ENCODE measurements at regions not wholly inside any gene's neighbourhood (a gene's known extent, or its start where the extent isn't known, plus 50 kb on each side); places are given as distances from the start of the nearest gene placed in this dataset.

GRCh38 chr13:26473571-26474230 lies 83.8 kb upstream of the WASF3 start:
- Histone ChIP-seq H3K4me3 (ENCODE audit: low read length) (no peak overlapping the region), H3K4me1 (ENCODE audit: low read length) (no peaks in the 10 kb centered on the region), H4K20me1 (ENCODE audit: insufficient read depth, low read length) (no peaks in the 10 kb centered on the region), H3K36me3 (replicated peaks; ENCODE audit: insufficient read depth, low read length) (no peaks in the 10 kb centered on the region), H3K27ac (ENCODE audit: low read length) (no peak overlapping the region), H3K79me2 (ENCODE audit: low read length) (no peaks in the 10 kb centered on the region), H2AFZ (ENCODE audit: low read length) (no peak overlapping the region), H3K4me2 (ENCODE audit: low read depth, low read length) (no peak overlapping the region), H3K9me3 (replicated peaks; ENCODE audit: insufficient read depth, low read length) (no peaks in the 10 kb centered on the region), H3K9ac (ENCODE audit: low read length) (no peak overlapping the region), H3F3A (ENCODE audit: insufficient read depth, low read length) (no peaks in the 10 kb centered on the region), H3K27me3 (replicated peaks; ENCODE audit: insufficient read depth, low read length) (no peaks in the 10 kb centered on the region), H3K9me2 (replicated peaks; ENCODE audit: insufficient read depth, low read length) (no peaks in the 10 kb centered on the region)
- no peak for DNase-seq
- TF ChIP-seq CTCF (IDR thresholded peaks at IDR 0.05; ENCODE audit: low read length) (no peak), EZH2phosphoT487 (IDR thresholded peaks at IDR 0.05; ENCODE audit: low read length) (no peak), EZH2 (optimal IDR thresholded peaks at IDR 0.05; ENCODE audit: low read depth, low read length) (no peak)

GRCh38 chr13:26474286-26474685 lies 83.2 kb upstream of the WASF3 start:
- no peak overlapping the region for H3K9ac ChIP-seq (ENCODE audit: low read length)
- H3K4me3 ChIP-seq (ENCODE audit: low read length), result no peak overlapping the region
- no peaks in the 10 kb centered on the region for H3K27me3 ChIP-seq (replicated peaks; ENCODE audit: insufficient read depth, low read length)
- no peaks in the 10 kb centered on the region for H3K9me3 ChIP-seq (replicated peaks; ENCODE audit: insufficient read depth, low read length)
- H3K4me1 ChIP-seq (ENCODE audit: low read length), result no peaks in the 10 kb centered on the region
- TF ChIP-seq EZH2phosphoT487 (IDR thresholded peaks at IDR 0.05; ENCODE audit: low read length) (no peak), CTCF (IDR thresholded peaks at IDR 0.05; ENCODE audit: low read length) (no peak), EZH2 (optimal IDR thresholded peaks at IDR 0.05; ENCODE audit: low read depth, low read length) (no peak)
- H3K4me2 ChIP-seq (ENCODE audit: low read depth, low read length), result no peak overlapping the region
- H4K20me1 ChIP-seq (ENCODE audit: insufficient read depth, low read length), result no peaks in the 10 kb centered on the region
- H2AFZ ChIP-seq (ENCODE audit: low read length), result no peak overlapping the region
- no peaks in the 10 kb centered on the region for H3K79me2 ChIP-seq (ENCODE audit: low read length)
- no peaks in the 10 kb centered on the region for H3K9me2 ChIP-seq (replicated peaks; ENCODE audit: insufficient read depth, low read length)
- no peak for DNase-seq
- H3K27ac ChIP-seq (ENCODE audit: low read length), result no peak overlapping the region
- H3F3A ChIP-seq (ENCODE audit: insufficient read depth, low read length), result no peaks in the 10 kb centered on the region
- H3K36me3 ChIP-seq (replicated peaks; ENCODE audit: insufficient read depth, low read length), result no peaks in the 10 kb centered on the region

- H3K4me3 ChIP-seq (ENCODE audit: low read length), result no peak overlapping the region
- no peaks in the 10 kb centered on the region for H3K9me3 ChIP-seq (replicated peaks; ENCODE audit: insufficient read depth, low read length)
- no peaks in the 10 kb centered on the region for H4K20me1 ChIP-seq (ENCODE audit: insufficient read depth, low read length)
- H3K9ac ChIP-seq (ENCODE audit: low read length), result no peak overlapping the region
- no peak overlapping the region for H3K4me2 ChIP-seq (ENCODE audit: low read depth, low read length)
- no peaks in the 10 kb centered on the region for H3K27me3 ChIP-seq (replicated peaks; ENCODE audit: insufficient read depth, low read length)
- H3K9me2 ChIP-seq (replicated peaks; ENCODE audit: insufficient read depth, low read length), result no peaks in the 10 kb centered on the region
- TF ChIP-seq EZH2 (optimal IDR thresholded peaks at IDR 0.05; ENCODE audit: low read depth, low read length), result no peak
- no peak for TF ChIP-seq EZH2phosphoT487 (IDR thresholded peaks at IDR 0.05; ENCODE audit: low read length)
- TF ChIP-seq CTCF (IDR thresholded peaks at IDR 0.05; ENCODE audit: low read length), result no peak
- H2AFZ ChIP-seq (ENCODE audit: low read length), result no peak overlapping the region
- no peaks in the 10 kb centered on the region for H3K4me1 ChIP-seq (ENCODE audit: low read length)
- DNase-seq, result no peak
- H3K79me2 ChIP-seq (ENCODE audit: low read length), result no peaks in the 10 kb centered on the region
- H3F3A ChIP-seq (ENCODE audit: insufficient read depth, low read length), result no peaks in the 10 kb centered on the region
- no peaks in the 10 kb centered on the region for H3K36me3 ChIP-seq (replicated peaks; ENCODE audit: insufficient read depth, low read length)
- H3K27ac ChIP-seq (ENCODE audit: low read length), result no peak overlapping the region
Measured at GRCh38 chr13:26475176-26476110, 82.0 kb upstream of the WASF3 start.

All from MM.1S (cell line).